Mononuclear cell (primary cell): ENCODE measurements at regions not wholly inside any gene's neighbourhood (a gene's known extent, or its start where the extent isn't known, plus 50 kb on each side); places are given as distances from the start of the nearest gene placed in this dataset.
"Not testable (repeated sequence)": the region's sequence is repeated elsewhere in the genome, so short reads cannot be mapped to it uniquely, and the experiment has no call there.

Experiments
- H3K27me3 ChIP-seq: 2 replicates; pipeline ENCODE4 v1.6.0; 2011; ENCODE audit warnings: low read length, control low read depth; ENCODE audit not compliant: insufficient read depth
- H3K4me1 ChIP-seq: 2 replicates; pipeline ENCODE4 v1.5.1; 2011; ENCODE audit warnings: mild to moderate bottlenecking, low read length, control low read depth; ENCODE audit not compliant: insufficient read depth
- H3K4me3 ChIP-seq: 2 replicates; pipeline ENCODE4 v1.5.1; 2011; ENCODE audit warnings: mild to moderate bottlenecking, low read length, moderate library complexity
- H3K9me3 ChIP-seq: 2 replicates; pipeline ENCODE4 v1.5.1; 2011; ENCODE audit warnings: low read depth, mild to moderate bottlenecking, control low read depth, low read length

- H3K27me3 ChIP-seq: no peaks in the 10 kb centered on the region
- H3K4me3 ChIP-seq: no peak overlapping the region
- H3K9me3 ChIP-seq: no peaks in the 10 kb centered on the region
- no peaks in the 10 kb centered on the region for H3K4me1 ChIP-seq
These were observed 787.7 kb downstream of the MCTP2 start for GRCh38 chr15:95018888-95019545.

- no peaks in the 10 kb centered on the region for H3K9me3 ChIP-seq
- H3K27me3 ChIP-seq: no peaks in the 10 kb centered on the region
- no peaks in the 10 kb centered on the region for H3K4me1 ChIP-seq
- H3K4me3 ChIP-seq: no peak overlapping the region
These were observed 788.5 kb downstream of the MCTP2 start for GRCh38 chr15:95019907-95020306.

- no peak overlapping the region for H3K4me3 ChIP-seq
- no peaks in the 10 kb centered on the region for H3K9me3 ChIP-seq
- H3K4me1 ChIP-seq: no peaks in the 10 kb centered on the region
- H3K27me3 ChIP-seq: no peaks in the 10 kb centered on the region
These were observed 790.5 kb downstream of the MCTP2 start for GRCh38 chr15:95021816-95022215.

- H3K4me1 ChIP-seq: no peaks in the 10 kb centered on the region
- H3K4me3 ChIP-seq: no peak overlapping the region
- no peaks in the 10 kb centered on the region for H3K9me3 ChIP-seq
- H3K27me3 ChIP-seq: no peaks in the 10 kb centered on the region
These were observed 793.0 kb downstream of the MCTP2 start for GRCh38 chr15:95024351-95024750.

GRCh38 chr15:95025924-95026728 is 794.8 kb downstream of the MCTP2 start:
- Histone ChIP-seq H3K4me3 (no peak overlapping the region), H3K9me3 (no peaks in the 10 kb centered on the region)

GRCh38 chr15:95027981-95028380 is 796.6 kb downstream of the MCTP2 start:
- H3K4me1 ChIP-seq: no peaks in the 10 kb centered on the region
- no peaks in the 10 kb centered on the region for H3K9me3 ChIP-seq
- no peak overlapping the region for H3K4me3 ChIP-seq
- H3K27me3 ChIP-seq: no peaks in the 10 kb centered on the region

More at GRCh38 chr15:95025924-95026728, 794.8 kb downstream of the MCTP2 start:
- H3K4me1 ChIP-seq: no peaks in the 10 kb centered on the region
- H3K27me3 ChIP-seq: no peaks in the 10 kb centered on the region

GRCh38 chr15:95032156-95032555 is 800.8 kb downstream of the MCTP2 start:
- no peak overlapping the region for H3K4me3 ChIP-seq
- H3K27me3 ChIP-seq: no peaks in the 10 kb centered on the region

GRCh38 chr15:95035106-95035505 is 803.7 kb downstream of the MCTP2 start:
- H3K27me3 ChIP-seq: no peaks in the 10 kb centered on the region
- no peaks in the 10 kb centered on the region for H3K4me1 ChIP-seq
- H3K9me3 ChIP-seq: no peaks in the 10 kb centered on the region
- H3K4me3 ChIP-seq: no peak overlapping the region

More at GRCh38 chr15:95032156-95032555, 800.8 kb downstream of the MCTP2 start:
- no peaks in the 10 kb centered on the region for H3K4me1 ChIP-seq
- no peaks in the 10 kb centered on the region for H3K9me3 ChIP-seq

GRCh38 chr15:95041297-95041696 is 809.9 kb downstream of the MCTP2 start:
- no peak overlapping the region for H3K4me3 ChIP-seq
- no peaks in the 10 kb centered on the region for H3K27me3 ChIP-seq
- H3K9me3 ChIP-seq: no peaks in the 10 kb centered on the region
- no peaks in the 10 kb centered on the region for H3K4me1 ChIP-seq

GRCh38 chr15:95043236-95043932 is 812.0 kb downstream of the MCTP2 start:
- H3K27me3 ChIP-seq, H3K4me1 ChIP-seq, H3K4me3 ChIP-seq, H3K9me3 ChIP-seq: not testable (repeated sequence)

GRCh38 chr15:95043933-95044313 is 812.6 kb downstream of the MCTP2 start:
- no peaks in the 10 kb centered on the region for H3K27me3 ChIP-seq
- no peak overlapping the region for H3K4me3 ChIP-seq
- H3K9me3 ChIP-seq: peaks cover 5% of the 10 kb centered on the region
- no peaks in the 10 kb centered on the region for H3K4me1 ChIP-seq

GRCh38 chr15:95044745-95045417 is 813.5 kb downstream of the MCTP2 start:
- Histone ChIP-seq H3K4me1 (no peaks in the 10 kb centered on the region), H3K9me3 (peaks cover 5% of the 10 kb centered on the region), H3K27me3 (no peaks in the 10 kb centered on the region), H3K4me3 (no peak overlapping the region)

GRCh38 chr15:95051861-95052260 is 820.5 kb downstream of the MCTP2 start:
- H3K4me1 ChIP-seq: no peaks in the 10 kb centered on the region
- peaks cover 5% of the 10 kb centered on the region for H3K9me3 ChIP-seq
- no peaks in the 10 kb centered on the region for H3K27me3 ChIP-seq
- H3K4me3 ChIP-seq: no peak overlapping the region

GRCh38 chr15:95059346-95059905 is 828.1 kb downstream of the MCTP2 start:
- H3K27me3 ChIP-seq: no peaks in the 10 kb centered on the region
- no peak overlapping the region for H3K4me3 ChIP-seq
- H3K4me1 ChIP-seq: no peaks in the 10 kb centered on the region
- no peaks in the 10 kb centered on the region for H3K9me3 ChIP-seq
